RWPE1 (cell line): ENCODE measurements at regions not wholly inside any gene's neighbourhood (a gene's known extent, or its start where the extent isn't known, plus 50 kb on each side); places are given as distances from the start of the nearest gene placed in this dataset.
"Not testable (repeated sequence)": the region's sequence is repeated elsewhere in the genome, so short reads cannot be mapped to it uniquely, and the experiment has no call there.

Experiments
- CTCF ChIA-PET: fragments of 350-600 bp; sonication (Branson Sonifier 250); formaldehyde crosslinking; extraction: SDS; loops from one replicate; lab custom pipeline; 2021; lab: Yijun Ruan, JAX
- POLR2A ChIA-PET: fragments of 400-600 bp; formaldehyde crosslinking; extraction: SDS; loops from one replicate; lab custom pipeline; 2020; ENCODE audit warnings: antibody characterized with exemption; ENCODE audit not compliant: low non-redundant PET; lab: Yijun Ruan, JAX
- DNase-seq: peaks from one replicate; pipeline ENCODE4 v3.0.0; 2012; ENCODE audit warnings: low spot score
- H3K27ac ChIP-seq: fragments of 450-650 bp; 2 replicates; pipeline ENCODE4 v1.5.1; 2017
- TF ChIP-seq, protein P1 (sequence below): fragments of 450-650 bp; conservative IDR thresholded peaks from 2 replicates; pipeline ENCODE4 v1.5.1; 2017; ENCODE audit warnings: low read depth, mild to moderate bottlenecking

- CTCF ChIA-PET, result no interaction called here
- H3K27ac ChIP-seq, result no peak overlapping the region
- no peak for DNase-seq
- POLR2A ChIA-PET, result no interaction called here
- TF ChIP-seq, protein P1, sequence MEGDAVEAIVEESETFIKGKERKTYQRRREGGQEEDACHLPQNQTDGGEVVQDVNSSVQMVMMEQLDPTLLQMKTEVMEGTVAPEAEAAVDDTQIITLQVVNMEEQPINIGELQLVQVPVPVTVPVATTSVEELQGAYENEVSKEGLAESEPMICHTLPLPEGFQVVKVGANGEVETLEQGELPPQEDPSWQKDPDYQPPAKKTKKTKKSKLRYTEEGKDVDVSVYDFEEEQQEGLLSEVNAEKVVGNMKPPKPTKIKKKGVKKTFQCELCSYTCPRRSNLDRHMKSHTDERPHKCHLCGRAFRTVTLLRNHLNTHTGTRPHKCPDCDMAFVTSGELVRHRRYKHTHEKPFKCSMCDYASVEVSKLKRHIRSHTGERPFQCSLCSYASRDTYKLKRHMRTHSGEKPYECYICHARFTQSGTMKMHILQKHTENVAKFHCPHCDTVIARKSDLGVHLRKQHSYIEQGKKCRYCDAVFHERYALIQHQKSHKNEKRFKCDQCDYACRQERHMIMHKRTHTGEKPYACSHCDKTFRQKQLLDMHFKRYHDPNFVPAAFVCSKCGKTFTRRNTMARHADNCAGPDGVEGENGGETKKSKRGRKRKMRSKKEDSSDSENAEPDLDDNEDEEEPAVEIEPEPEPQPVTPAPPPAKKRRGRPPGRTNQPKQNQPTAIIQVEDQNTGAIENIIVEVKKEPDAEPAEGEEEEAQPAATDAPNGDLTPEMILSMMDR, result no peak
These were observed 158.4 kb upstream of the NAMPT start for GRCh38 chr7:106443156-106443555.

GRCh38 chr7:106442476-106442875 lies 157.7 kb upstream of the NAMPT start:
- TF ChIP-seq, protein P1, result no peak
- CTCF ChIA-PET, result no interaction called here
- no peak overlapping the region for H3K27ac ChIP-seq
- no peak for DNase-seq
- POLR2A ChIA-PET, result no interaction called here

DNA sequence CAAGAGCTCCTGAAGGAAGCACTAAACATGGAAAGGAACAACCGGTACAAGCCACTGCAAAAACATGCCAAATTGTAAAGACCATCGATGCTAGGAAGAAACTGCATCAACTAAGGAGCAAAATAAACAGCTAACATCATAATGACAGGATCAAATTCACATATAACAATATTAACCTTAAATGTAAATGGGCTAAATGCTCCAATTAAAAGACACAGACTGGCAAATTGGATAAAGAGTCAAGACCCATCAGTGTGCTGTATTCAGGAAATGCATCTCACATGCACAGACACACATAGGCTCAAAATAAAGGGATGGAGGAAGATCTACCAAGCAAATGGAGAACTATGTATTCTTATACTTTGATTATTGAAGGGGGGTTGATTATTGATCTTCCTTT lies 156.6 kb upstream of the NAMPT start:
- POLR2A ChIA-PET, DNase-seq, CTCF ChIA-PET, H3K27ac ChIP-seq: not testable (repeated sequence)

- H3K27ac ChIP-seq, DNase-seq, CTCF ChIA-PET, POLR2A ChIA-PET: not testable (repeated sequence)
These were observed 152.2 kb upstream of the NAMPT start for GRCh38 chr7:106436933-106437332.

DNA sequence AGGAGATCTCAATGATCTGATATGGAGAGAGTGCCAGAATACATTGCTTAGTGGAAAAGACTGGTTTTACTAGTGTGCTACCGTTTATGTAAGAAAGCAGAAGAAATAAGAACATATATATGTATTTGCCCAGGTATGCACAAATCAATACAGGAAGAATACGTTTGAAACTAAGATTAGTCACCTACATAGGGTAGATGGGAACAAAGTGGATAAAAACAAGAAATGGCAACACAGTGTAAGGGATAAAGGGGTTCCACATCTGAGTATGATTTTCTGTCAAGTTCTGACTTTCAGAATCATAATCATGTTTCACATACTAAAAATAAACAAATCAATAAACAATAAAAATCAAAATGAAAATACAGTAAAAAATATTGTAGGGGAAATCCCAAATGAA lies 148.6 kb upstream of the NAMPT start:
- ChIA-PET POLR2A (no interaction called here), CTCF (no interaction called here)
- no peak for DNase-seq
- TF ChIP-seq, protein P1, result no peak
- H3K27ac ChIP-seq, result no peak overlapping the region

DNA sequence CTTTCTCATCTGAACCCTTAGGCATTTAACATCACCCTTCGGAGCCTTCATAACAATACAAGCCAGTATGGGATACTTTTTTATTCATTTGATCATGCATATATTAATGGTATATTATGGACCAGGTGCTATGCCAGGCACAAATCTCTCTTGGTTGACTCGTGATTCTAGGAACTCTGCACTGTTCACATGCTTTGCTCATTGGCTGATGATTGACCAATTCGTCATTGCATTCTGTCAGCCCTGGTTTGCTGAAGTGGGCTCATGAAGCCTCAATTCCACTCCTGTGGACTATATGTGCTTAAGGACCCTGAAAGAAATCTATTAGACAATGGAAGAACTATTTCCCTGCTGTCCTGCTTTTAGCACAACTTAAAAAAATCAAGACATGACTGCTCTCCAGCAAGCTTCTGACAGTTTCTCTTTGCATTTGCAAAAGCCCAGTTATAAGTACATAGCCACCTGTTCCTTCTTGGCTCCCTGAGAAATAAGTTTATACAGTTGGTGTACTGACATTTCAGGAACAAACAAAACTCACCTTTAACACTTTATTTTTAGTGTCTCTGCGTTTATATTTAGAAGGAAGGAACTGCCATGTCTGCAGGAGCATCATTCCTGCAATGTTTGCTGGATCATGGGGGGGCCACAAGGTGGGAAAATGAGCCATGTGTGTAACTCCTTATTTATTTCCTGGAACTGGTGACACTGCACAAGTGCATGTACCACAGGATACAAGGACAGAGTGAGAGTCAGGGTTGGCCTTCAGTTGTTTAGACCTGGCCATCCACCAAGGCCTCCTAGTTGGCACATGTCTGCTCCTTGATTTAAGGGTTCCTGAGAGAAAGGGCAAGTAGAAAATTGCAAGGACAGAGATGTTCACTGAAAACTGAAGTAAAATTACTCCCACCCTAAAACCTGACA lies 146.0 kb upstream of the NAMPT start:
- CTCF ChIA-PET, result interaction anchor here (0.6 to 1.3 kb wide), 2 partner anchors 17 to 239 kb away, joined by 3 read pairs; no protein-coding TSS in a partner anchor
- no peak for DNase-seq
- POLR2A ChIA-PET, result no interaction called here
- H3K27ac ChIP-seq, result no peak overlapping the region
- TF ChIP-seq, protein P1, result no peak

DNA sequence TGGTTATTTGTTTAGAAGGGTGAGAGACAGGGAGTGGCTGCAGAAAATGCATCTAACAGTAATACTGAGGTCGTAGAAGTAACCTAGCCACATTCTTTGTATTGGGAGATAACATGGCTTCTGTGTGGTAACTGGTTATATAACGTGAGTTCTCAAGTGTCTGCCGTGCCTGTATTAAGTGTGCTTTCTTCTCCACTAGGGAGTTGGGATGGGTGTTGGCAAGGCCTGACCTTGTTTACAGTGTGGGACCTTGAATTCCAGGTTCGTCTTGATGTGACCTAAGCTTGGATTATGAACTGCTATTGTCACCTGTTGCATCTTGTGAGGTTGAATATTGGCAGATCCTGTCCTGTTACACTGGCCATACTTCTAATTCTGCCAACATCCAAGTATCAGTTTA lies 145.3 kb upstream of the NAMPT start:
- ChIA-PET CTCF (interaction anchor here (0.6 kb wide), 1 partner anchor 238 kb away, joined by 3 read pairs; no protein-coding TSS in a partner anchor), POLR2A (no interaction called here)
- TF ChIP-seq, protein P1, result no peak
- H3K27ac ChIP-seq, result no peak overlapping the region
- no peak for DNase-seq
